COR-L47 (cell line): ENCODE measurements at regions not wholly inside any gene's neighbourhood (a gene's known extent, or its start where the extent isn't known, plus 50 kb on each side); places are given as distances from the start of the nearest gene placed in this dataset.

Experiments
- DNase-seq: peaks from one replicate; lab custom pipeline; 2025; lab: John Stamatoyannopoulos, UW

GRCh38 chr1:55980582-55980981, 598.8 kb downstream of the PLPP3 start:
- DNase-seq, result no peak

GRCh38 chr1:55974714-55975441, 604.5 kb downstream of the PLPP3 start:
- DNase-seq, result no peak

GRCh38 chr1:55970526-55971110, 608.7 kb downstream of the PLPP3 start:
- DNase-seq, result no peak

GRCh38 chr1:55969322-55969721, 610.0 kb downstream of the PLPP3 start:
- no peak for DNase-seq

- DNase-seq, result no peak
These were observed 610.7 kb downstream of the PLPP3 start for GRCh38 chr1:55968661-55969060.

- DNase-seq, result no peak
These were observed 613.3 kb downstream of the PLPP3 start for GRCh38 chr1:55965981-55966461.

GRCh38 chr1:55962472-55962871, 616.9 kb downstream of the PLPP3 start:
- DNase-seq, result no peak

- DNase-seq, result no peak
These were observed 620.2 kb downstream of the PLPP3 start for GRCh38 chr1:55959136-55959548.

GRCh38 chr1:55958498-55958897, 620.9 kb downstream of the PLPP3 start:
- no peak for DNase-seq

- no peak for DNase-seq
These were observed 622.1 kb downstream of the PLPP3 start for GRCh38 chr1:55957276-55957675.

- DNase-seq, result no peak
These were observed 624.2 kb downstream of the PLPP3 start for GRCh38 chr1:55955016-55955621.

- no peak for DNase-seq
These were observed 628.1 kb downstream of the PLPP3 start for GRCh38 chr1:55951291-55951690.

- no peak for DNase-seq
These were observed 631.9 kb downstream of the PLPP3 start for GRCh38 chr1:55947446-55947845.

- DNase-seq, result no peak
These were observed 635.5 kb downstream of the PLPP3 start for GRCh38 chr1:55943721-55944435.

GRCh38 chr1:55943012-55943411, 636.4 kb downstream of the PLPP3 start:
- DNase-seq, result no peak

GRCh38 chr1:55939866-55940265, 639.5 kb downstream of the PLPP3 start:
- no peak for DNase-seq

- no peak for DNase-seq
These were observed 640.5 kb downstream of the PLPP3 start for GRCh38 chr1:55938861-55939260.

- no peak for DNase-seq
These were observed 641.0 kb downstream of the PLPP3 start for GRCh38 chr1:55938376-55938850.

GRCh38 chr1:55937840-55938375, 641.5 kb downstream of the PLPP3 start:
- DNase-seq, result no peak

GRCh38 chr1:55935236-55935635, 644.1 kb downstream of the PLPP3 start:
- DNase-seq, result no peak

GRCh38 chr1:55932402-55932801, 647.0 kb downstream of the PLPP3 start:
- no peak for DNase-seq
